ENCODE measurements at regions not wholly inside any gene's neighbourhood (a gene's known extent, or its start where the extent isn't known, plus 50 kb on each side); places are given as distances from the start of the nearest gene placed in this dataset.

- no peaks in the 10 kb centered on the region for H3K27me3 ChIP-seq
- intact Hi-C loops (cut with DNase I; ENCODE audit: low total_unique reads), result no loop called here
- no peaks in the 10 kb centered on the region for H3K9me3 ChIP-seq
- TF ChIP-seq POLR2A (IDR thresholded peaks at IDR 0.05) (no peak), CTCF (IDR thresholded peaks at IDR 0.05) (no peak)
- H3K27ac ChIP-seq, result no peak overlapping the region
- DNase-seq, result no peak
- H3K4me3 ChIP-seq, result no peak overlapping the region
- H3K4me1 ChIP-seq, result no peaks in the 10 kb centered on the region
- WGBS, 2 donors, result 51 to 53% methylated on average over 6 of the region's 6 CpGs
- H3K36me3 ChIP-seq (ENCODE audit: low read depth, missing control alignments), result no peaks in the 10 kb centered on the region
Measured at GRCh38 chr10:3009341-3009740, 58.0 kb upstream of the PFKP start.

DNA sequence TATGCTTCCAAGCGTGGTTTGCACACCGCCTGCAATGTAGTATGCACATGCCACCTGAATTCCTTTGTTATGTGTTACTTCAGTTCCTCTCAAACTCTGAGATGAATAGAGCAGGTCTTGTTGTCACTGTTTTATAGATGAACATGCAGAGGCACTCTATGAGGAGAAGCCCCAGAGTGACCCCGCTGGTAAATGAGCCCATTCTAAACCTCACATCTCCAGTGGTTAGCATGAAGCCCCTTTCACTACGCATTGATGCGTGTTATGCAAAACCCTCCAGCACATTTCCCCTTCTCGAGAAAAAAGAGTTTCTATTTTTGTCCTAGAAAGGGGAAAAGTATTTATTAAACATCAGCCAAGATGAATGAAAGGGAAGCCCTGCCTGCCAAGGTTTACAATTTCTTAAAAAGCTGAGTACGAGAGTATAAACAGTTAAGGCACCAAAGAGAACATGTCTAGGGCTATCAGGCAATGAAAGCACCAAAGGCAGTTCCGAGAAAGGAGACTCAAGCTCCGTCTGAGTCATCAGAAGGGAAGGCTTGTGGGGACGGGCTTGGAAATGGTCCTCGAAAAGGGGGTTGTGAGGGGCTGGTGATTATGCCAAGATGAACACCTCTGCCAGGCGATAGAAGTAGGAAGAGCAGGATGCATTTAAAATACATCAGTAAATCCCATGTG, 58.7 kb upstream of the PFKP start:
- intact Hi-C loops (cut with DNase I; ENCODE audit: low total_unique reads), result no loop called here
- WGBS, 2 donors, result 74 to 79% methylated on average over 12 of the region's 12 CpGs
- Histone ChIP-seq H3K4me3 (no peak overlapping the region), H3K27me3 (no peaks in the 10 kb centered on the region), H3K4me1 (no peaks in the 10 kb centered on the region), H3K27ac (no peak overlapping the region), H3K9me3 (no peaks in the 10 kb centered on the region), H3K36me3 (ENCODE audit: low read depth, missing control alignments) (no peaks in the 10 kb centered on the region)
- no peak for DNase-seq
- no peak for TF ChIP-seq CTCF (IDR thresholded peaks at IDR 0.05)
- no peak for TF ChIP-seq POLR2A (IDR thresholded peaks at IDR 0.05)

DNA sequence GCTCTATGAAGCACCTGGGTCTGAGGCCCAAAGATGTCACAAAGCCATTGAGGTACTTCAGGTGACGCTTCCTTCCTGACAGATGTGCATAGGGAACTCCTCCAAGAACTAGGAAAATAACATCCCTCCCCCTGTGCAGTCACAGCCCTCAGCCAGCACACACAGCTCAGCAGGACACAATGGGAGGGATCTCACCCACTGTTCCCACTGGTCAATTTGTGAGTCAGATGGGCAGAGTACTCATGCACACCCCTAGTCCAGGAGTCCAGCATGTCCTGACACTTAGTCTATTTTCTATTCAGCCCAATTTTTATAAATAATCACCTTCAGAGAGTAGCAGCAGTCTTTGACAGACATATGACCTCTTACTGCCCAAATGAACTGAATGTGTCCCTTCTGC, 60.7 kb upstream of the PFKP start:
- Histone ChIP-seq H3K27me3 (no peaks in the 10 kb centered on the region), H3K36me3 (ENCODE audit: low read depth, missing control alignments) (no peaks in the 10 kb centered on the region), H3K27ac (no peak overlapping the region), H3K4me1 (no peaks in the 10 kb centered on the region), H3K4me3 (no peak overlapping the region), H3K9me3 (no peaks in the 10 kb centered on the region)
- WGBS, 2 donors, result 100% methylated on average over 1 of the region's 1 CpG
- DNase-seq, result no peak
- TF ChIP-seq CTCF (IDR thresholded peaks at IDR 0.05) (no peak), POLR2A (IDR thresholded peaks at IDR 0.05) (no peak)
- intact Hi-C loops (cut with DNase I; ENCODE audit: low total_unique reads), result no loop called here

- H3K4me1 ChIP-seq, result no peaks in the 10 kb centered on the region
- no peak for DNase-seq
- 43 to 62% methylated on average over 3 of the region's 3 CpGs for WGBS, 2 donors
- no peak for TF ChIP-seq CTCF (IDR thresholded peaks at IDR 0.05)
- no peak for TF ChIP-seq POLR2A (IDR thresholded peaks at IDR 0.05)
- H3K27me3 ChIP-seq, result no peaks in the 10 kb centered on the region
- intact Hi-C loops (cut with DNase I; ENCODE audit: low total_unique reads), result no loop called here
- no peak overlapping the region for H3K4me3 ChIP-seq
- H3K27ac ChIP-seq, result no peak overlapping the region
- no peaks in the 10 kb centered on the region for H3K9me3 ChIP-seq
- no peaks in the 10 kb centered on the region for H3K36me3 ChIP-seq (ENCODE audit: low read depth, missing control alignments)
Measured at GRCh38 chr10:3006093-3006492, 61.3 kb upstream of the PFKP start.

DNA sequence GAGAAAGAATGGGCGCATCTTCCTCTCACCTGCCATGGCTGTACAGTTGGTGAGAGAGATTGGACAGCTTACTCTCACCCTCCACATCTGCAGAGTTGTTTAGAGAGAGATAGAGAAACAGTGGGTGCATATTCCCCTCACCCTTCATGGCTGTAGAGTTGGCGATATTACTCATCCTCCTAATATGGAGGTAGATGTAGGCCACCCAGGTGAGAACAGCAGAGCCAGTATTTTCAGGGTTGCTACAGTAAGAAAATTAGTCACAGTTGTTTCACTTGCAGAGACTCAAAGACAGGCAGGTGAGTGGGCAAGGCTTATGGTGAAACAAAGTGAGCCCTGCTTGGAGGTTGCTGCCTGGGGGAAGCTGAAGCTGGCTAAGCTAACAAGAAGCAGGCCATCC, 65.0 kb upstream of the PFKP start:
- H3K4me3 ChIP-seq, result no peak overlapping the region
- WGBS, 2 donors, result 85 to 94% methylated on average over 2 of the region's 2 CpGs
- TF ChIP-seq CTCF (IDR thresholded peaks at IDR 0.05), result no peak
- intact Hi-C loops (cut with DNase I; ENCODE audit: low total_unique reads), result no loop called here
- H3K36me3 ChIP-seq (ENCODE audit: low read depth, missing control alignments), result no peaks in the 10 kb centered on the region
- DNase-seq, result no peak
- H3K27me3 ChIP-seq, result no peaks in the 10 kb centered on the region
- H3K4me1 ChIP-seq, result no peaks in the 10 kb centered on the region
- no peak overlapping the region for H3K27ac ChIP-seq
- no peaks in the 10 kb centered on the region for H3K9me3 ChIP-seq
